A204.1 (cell line): ENCODE measurements at regions not wholly inside any gene's neighbourhood (a gene's known extent, or its start where the extent isn't known, plus 50 kb on each side); places are given as distances from the start of the nearest gene placed in this dataset.
A peak's percentile ranks its signal among the peaks of the same experiment; 100 is the strongest.
"Not testable (repeated sequence)": the region's sequence is repeated elsewhere in the genome, so short reads cannot be mapped to it uniquely, and the experiment has no call there.

Experiments
- FAIRE-seq: peaks from 2 replicates; lab custom pipeline; 2012; peaks lifted over from hg19 to GRCh38; lab: Jason Lieb, UNC

DNA sequence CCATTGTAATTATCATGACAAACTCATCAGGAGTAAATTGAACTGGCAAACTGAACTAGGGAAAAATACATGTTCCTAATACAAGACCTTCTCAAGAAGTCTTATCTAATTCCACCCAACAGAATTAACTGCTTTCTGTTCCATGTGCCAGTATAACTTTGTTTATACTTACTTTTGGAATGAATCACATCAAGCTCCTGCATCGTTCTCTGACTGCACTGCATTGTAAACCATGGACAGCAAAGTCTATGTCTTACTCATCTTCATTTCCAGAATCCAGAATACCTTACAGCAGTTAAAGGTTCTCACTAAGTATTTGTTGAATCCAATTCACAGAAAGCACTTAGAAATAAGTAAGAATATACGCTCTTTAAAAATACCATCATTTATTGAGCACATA is 102.8 kb downstream of the PLK2 start:
- no peak for FAIRE-seq

GRCh38 chr5:58356662-58357061 is 103.2 kb downstream of the PLK2 start:
- no peak for FAIRE-seq

DNA sequence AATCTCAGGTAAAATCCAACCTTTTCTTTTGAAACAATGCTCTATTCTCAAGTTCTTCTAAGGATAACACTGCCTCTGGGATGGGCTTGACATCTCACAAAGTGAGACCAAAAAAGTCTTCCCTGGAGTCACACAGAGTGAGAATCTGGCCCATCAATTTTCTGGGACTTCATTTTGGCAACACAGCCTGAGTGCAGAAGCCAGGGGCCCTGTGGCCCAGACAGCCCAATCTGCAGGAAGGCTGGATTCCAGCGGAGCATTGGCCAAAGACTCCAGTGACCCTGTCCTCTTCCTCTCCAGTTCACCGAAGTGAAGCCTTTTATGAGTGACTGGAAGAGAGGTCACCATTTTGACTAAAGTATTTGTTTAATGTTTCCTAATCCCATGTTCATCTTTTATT is 105.1 kb downstream of the PLK2 start:
- no peak for FAIRE-seq

DNA sequence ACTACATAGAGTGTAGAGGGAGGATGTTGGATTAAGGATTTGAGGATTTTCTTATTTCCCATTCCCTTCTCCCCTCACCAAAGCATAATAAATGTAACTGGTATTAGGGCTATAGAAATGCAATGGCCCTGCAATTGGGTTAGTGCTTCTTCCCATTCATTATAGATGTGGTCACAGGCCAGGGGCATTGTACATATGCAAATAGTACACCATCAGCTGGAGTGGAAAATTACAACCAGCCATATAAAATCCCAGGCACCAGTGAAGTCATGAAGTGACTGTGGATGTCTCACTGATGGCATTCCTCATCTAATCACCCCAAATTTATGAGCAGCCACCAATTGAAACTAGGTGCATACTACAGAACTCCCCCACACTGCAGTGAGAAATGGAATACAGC is 105.9 kb downstream of the PLK2 start:
- no peak for FAIRE-seq

DNA sequence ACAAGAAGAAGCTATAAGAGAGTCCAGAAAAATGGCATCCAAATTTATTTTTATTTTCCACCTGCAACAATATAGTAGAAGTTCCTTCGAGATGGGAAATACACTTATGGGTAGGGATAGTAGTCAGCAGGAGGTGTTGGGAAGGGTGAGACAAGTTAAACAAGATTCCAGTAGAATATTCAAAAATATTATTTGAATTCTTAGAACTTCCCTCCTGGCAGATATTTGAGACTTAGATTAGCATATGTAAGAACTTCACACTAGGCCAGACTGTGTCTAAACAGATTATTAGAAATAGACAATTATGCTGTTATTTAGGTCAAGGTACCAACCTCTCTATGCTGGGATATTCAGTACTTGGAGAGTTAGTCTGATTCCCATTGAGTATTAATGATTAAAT is 108.7 kb downstream of the PLK2 start:
- no peak for FAIRE-seq

- FAIRE-seq, result no peak
Measured at GRCh38 chr5:58348996-58349728, 110.7 kb downstream of the PLK2 start.

DNA sequence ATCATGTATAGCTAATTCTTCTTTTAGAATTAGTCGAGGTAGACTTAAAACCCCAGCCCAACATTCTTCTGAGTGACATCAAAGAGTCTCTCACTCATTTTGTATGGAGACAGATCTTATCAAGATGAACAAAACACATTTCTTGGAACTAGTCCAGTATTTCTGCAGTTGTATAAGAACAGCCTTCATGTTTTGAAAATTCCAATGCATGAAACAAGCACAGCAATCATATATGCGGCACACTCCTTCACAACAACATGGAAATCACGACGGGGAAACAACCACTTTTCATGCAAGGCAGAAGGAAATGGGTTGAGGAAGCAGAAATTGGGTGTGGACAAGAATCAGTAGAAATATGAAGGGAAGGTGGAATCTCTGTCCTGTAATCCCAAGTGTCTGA is 113.8 kb downstream of the PLK2 start:
- no peak for FAIRE-seq

DNA sequence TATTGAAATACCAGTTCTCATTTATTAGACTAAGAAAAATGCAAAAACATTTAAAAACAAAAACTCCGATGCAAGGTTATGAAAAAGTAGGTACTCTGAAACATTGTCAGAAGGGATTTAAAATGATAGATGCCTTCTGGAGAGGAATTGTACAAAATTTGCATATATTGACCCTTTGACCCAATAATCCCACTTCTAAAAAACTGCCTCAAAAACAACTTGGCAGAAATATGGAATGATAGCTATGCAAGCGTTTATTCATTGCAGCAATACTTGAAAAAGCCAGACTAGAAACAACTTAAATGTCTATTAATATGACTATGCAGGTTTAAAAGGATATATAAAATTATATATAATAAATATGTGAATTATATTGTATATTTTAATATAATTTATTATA is 118.4 kb downstream of the PLK2 start:
- peak; percentile 30 for FAIRE-seq

- FAIRE-seq, result no peak
Measured at GRCh38 chr5:58335518-58335917, 124.4 kb downstream of the PLK2 start.

DNA sequence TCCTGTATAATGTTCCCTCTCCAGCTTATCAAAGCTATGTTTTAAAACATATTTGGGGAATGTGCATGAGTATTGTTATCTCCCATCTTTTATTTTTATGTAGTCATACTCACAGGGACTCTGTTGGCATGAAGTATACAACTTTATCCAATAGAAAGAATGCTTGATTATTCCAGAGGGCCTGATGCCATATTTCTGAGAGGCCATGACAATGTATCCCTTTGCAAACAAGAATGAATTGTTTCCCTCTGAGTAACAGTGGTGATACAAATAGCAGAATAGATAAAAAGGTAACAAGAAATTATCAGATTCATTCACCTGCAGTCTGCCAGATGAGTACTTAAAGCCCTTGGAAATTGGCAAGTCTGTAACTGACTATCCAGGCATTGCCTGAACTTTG is 125.9 kb downstream of the PLK2 start:
- no peak for FAIRE-seq

GRCh38 chr5:58330781-58331180 is 129.1 kb downstream of the PLK2 start:
- no peak for FAIRE-seq

- FAIRE-seq, result no peak
Measured at GRCh38 chr5:58327289-58327688, 132.6 kb downstream of the PLK2 start.

DNA sequence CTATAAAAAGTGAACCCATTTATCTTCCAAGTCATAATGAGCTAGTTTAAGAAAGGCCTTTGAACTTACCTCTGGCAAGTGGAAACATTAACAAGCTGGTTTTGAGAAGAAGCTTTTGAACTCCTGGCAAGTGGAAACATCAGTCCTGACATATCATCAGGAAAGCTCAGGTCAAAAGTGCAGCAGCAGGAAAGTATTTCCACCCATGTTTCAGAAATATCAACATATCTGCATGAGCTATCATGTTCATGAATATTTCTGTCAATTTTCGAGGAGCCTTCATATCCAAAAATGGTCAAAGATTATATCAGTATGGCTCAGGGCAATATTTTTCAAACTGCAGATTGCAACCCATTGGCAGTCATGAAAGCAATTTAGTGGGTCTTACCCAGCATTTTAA is 133.9 kb downstream of the PLK2 start:
- FAIRE-seq, result no peak

DNA sequence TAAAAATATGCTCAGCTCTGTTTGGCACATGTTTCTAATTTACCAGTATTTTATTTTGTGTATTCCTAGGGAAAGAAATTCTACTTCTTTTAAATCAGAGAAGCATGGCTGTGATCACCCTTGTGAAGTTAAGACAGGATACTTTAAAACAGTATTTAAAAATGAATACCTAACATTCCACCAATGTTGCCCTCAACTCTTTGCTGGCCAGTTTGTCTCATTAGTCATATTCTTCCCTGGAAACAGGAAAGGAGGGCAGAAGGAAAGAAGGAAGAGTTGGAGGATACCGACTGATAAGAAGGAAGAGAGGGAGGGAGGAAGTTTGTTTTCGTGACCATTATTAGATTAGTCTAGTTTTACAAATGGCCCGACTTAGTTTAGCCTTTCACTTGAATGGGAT is 137.4 kb downstream of the PLK2 start:
- no peak for FAIRE-seq

DNA sequence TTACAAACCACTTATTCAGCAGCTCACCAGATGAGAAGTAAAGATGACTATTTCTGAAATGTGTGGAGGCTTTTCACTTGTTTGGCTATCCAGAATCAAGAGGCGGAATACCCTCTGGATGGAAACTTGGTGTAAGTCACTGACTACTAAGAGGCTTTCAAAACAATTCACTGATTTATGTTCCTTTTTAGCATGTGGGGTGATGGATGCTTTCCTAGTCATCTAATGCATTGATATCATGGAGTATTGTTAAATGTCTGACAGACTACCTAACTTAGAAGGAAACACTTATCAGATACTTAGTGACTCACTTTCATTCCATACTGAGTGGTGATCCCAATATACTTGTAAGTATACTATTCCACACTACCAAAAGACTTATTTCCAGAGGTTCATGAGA is 141.4 kb downstream of the PLK2 start:
- no peak for FAIRE-seq

DNA sequence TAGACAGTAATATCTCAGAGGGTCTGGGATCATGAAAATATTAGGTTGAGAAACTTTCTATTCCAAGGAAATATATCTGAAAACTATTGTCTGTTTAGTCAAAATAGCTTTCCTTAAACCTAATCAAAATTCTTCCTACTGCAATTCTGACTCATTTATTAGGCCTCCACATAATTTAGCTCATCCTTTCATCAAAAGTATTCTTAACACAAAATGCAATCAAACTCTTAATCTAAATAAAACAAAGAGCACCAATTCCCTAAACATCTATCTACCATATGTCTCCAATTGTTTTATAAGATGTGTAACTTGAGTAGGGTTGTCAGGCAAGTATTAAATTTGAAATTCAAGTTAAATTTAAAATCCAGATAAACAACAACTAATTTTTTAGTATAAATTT is 142.1 kb downstream of the PLK2 start:
- no peak for FAIRE-seq

- no peak for FAIRE-seq
Measured at GRCh38 chr5:58317009-58317408, 142.9 kb downstream of the PLK2 start.

DNA sequence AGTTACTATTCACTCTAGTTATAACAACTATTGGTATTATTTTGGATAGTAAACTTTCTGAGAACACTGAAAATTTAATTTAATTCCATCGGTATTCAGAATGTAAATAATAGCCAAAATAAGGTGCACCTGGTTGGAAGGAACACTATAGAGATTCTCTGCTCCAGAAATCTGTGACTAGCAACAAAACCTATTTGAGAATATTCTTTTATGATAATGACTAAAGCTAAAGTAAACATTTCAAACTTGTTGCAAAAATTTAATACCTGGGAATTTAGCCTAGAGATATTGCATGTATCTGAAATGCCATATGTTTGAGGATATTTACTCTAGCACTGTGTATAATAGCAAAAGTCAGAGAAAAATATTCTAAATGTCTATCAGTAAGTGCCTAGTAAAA is 144.1 kb downstream of the PLK2 start:
- no peak for FAIRE-seq

DNA sequence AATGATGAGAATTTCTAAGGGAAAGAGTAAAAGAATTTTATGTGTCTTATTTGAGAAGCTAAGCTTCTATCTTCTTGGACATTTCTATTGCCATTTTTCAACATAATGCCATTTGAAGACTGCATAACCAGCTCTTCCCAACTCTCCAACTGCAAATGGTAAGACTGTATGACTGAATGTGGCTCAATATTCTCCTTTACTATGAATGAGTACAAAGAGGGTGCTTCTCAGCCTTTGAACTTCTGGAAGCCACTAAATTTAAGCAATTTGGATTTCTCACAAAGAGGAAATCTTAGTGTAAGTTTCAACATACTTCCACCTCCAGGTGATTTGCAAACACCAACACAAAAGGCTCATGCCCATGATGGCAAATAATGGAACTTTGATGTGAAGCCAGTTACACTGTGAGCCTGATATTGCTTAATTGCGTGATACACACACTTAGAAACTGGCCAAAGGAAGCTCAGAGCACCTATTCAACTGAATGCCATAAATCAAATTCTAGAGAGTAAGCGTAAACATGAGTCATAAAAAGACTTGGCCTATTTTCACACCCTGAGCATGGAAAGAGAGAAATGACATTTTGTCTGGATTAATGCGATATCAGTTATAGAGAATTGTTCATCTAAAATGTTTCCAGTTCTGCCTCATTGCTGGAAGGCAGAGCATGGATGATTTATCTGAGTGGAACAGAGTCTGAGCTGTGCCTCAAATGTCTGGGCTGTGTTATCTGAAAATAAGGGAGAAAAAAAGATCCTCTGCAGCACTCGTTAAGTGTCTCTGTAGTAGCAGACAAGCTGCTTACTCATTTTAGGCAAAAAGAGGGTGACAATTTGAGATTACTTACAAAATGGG is 145.3 kb downstream of the PLK2 start:
- no peak for FAIRE-seq

DNA sequence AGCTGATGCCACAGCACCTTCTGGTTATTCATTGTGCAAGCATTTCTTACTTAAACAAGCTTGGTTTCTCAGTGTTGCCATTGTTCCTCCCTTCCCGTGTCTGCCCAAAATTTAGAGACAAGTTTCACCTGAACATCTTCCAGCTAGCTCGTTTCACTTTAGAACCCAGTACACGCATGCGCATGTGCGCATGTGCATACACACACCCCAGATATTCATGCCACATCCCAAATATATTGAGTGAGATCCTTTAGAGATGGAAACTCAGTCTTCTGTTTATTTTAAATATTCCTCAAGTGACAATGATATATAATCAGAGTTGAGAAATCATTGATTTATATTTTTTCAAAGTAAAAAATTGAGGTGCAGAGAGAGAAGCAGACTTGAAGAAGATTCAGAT is 147.6 kb downstream of the PLK2 start:
- no peak for FAIRE-seq

- no peak for FAIRE-seq
Measured at GRCh38 chr5:58311526-58311925, 148.4 kb downstream of the PLK2 start.

GRCh38 chr5:58308384-58308783 is 151.5 kb downstream of the PLK2 start:
- not testable (repeated sequence) for FAIRE-seq

DNA sequence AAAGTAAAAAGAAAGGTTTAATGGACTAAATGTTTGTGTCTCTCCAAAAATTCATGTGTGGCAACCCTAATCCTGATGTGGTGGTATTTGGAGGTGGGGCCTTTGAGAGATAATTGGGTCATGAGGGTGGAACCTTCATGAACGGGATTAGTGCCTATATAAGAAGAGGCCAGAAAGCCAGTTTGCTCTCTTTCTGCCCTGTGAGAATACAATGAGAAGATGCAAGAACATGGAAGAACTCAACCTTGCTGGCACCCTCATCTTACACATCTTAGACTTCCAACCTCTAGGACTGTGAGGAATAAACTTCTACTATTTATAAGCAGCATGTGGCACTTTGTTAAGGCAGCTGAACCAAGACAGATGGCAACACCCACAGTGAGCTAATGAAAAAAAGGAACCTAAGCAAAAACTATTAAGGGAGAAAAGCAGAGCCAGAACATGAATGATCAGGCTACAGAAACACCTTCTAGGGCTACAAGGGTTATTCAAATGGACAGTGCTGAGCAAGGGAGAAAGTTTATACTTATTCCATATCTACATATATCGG is 159.5 kb downstream of the PLK2 start:
- FAIRE-seq, result no peak

GRCh38 chr5:58299256-58299655 is 160.6 kb downstream of the PLK2 start:
- FAIRE-seq, result no peak
